A673 (cell line): ENCODE measurements at regions not wholly inside any gene's neighbourhood (a gene's known extent, or its start where the extent isn't known, plus 50 kb on each side); places are given as distances from the start of the nearest gene placed in this dataset.

Experiments
- BruUV-seq: library from RNA; stranded (reverse); fragments of 400-500 nt; replicated peaks from 2 replicates; lab custom pipeline; 2021; lab: Mats Ljungman, UMichigan
- CTCF ChIA-PET: fragments of 300-600 bp; sonication (Branson Sonifier 250); formaldehyde crosslinking; loops from one replicate; lab custom pipeline; 2022; ENCODE audit warnings: antibody characterized with exemption; lab: Charles Lee
- POLR2A ChIA-PET: fragments of 300-600 bp; sonication (Branson Sonifier 250); formaldehyde crosslinking; loops from one replicate; lab custom pipeline; 2022; ENCODE audit warnings: antibody characterized with exemption; ENCODE audit not compliant: low non-redundant PET; lab: Charles Lee
- DNase-seq: peaks from one replicate; pipeline ENCODE4 v3.0.0-alpha.2; 2015; ENCODE audit warnings: low spot score
- H3K27ac ChIP-seq: fragments of 200-600 bp; sonication (generic); 2 replicates; pipeline ENCODE4 v1.5.1; 2016; ENCODE audit warnings: mixed run types, low read depth, mild to moderate bottlenecking, mixed read lengths, antibody characterized with exemption, low read length; ENCODE audit not compliant: poor library complexity, severe bottlenecking
- H3K27me3 ChIP-seq: fragments of 200-600 bp; sonication (generic); replicated peaks from 2 replicates; pipeline ENCODE4 v1.6.1; 2017; ENCODE audit warnings: mixed run types, low read depth, mild to moderate bottlenecking, mixed read lengths, antibody characterized with exemption, low read length; ENCODE audit not compliant: insufficient read depth, poor library complexity
- H3K36me3 ChIP-seq: fragments of 200-600 bp; sonication (generic); 2 replicates; pipeline ENCODE4 v1.6.1; 2016; ENCODE audit warnings: mixed run types, mild to moderate bottlenecking, mixed read lengths, antibody characterized with exemption, low read length; ENCODE audit not compliant: insufficient read depth, poor library complexity, severe bottlenecking
- H3K4me1 ChIP-seq: fragments of 200-600 bp; sonication (generic); 2 replicates; pipeline ENCODE4 v1.6.1; 2017; ENCODE audit warnings: mixed run types, mild to moderate bottlenecking, mixed read lengths, antibody characterized with exemption, low read length; ENCODE audit not compliant: insufficient read depth, poor library complexity, severe bottlenecking
- H3K4me3 ChIP-seq: fragments of 200-600 bp; sonication (generic); 2 replicates; pipeline ENCODE4 v1.5.1; 2016; ENCODE audit warnings: low read depth, mixed run types, mild to moderate bottlenecking, mixed read lengths, low read length; ENCODE audit not compliant: poor library complexity, severe bottlenecking
- H3K9me3 ChIP-seq: fragments of 200-600 bp; sonication (generic); 2 replicates; pipeline ENCODE4 v1.6.1; 2016; ENCODE audit warnings: mixed run types, low read depth, mild to moderate bottlenecking, mixed read lengths, antibody characterized with exemption, low read length; ENCODE audit not compliant: poor library complexity, severe bottlenecking
- EZH2 ChIP-seq: fragments of 200-600 bp; sonication (generic); IDR thresholded peaks from 2 replicates; pipeline ENCODE4 v1.6.1; 2017; ENCODE audit warnings: borderline replicate concordance, low read depth, mild to moderate bottlenecking, mixed read lengths, antibody characterized with exemption, low read length; ENCODE audit not compliant: poor library complexity, severe bottlenecking
- intact Hi-C: fragments of 100-400 bp; cut with micrococcal nuclease; formaldehyde crosslinking; loops from one replicate; pipeline ENCODE4 v1.10.0; 2022; ENCODE audit not compliant: unreplicated experiment
- TF ChIP-seq, protein P1 (sequence below): fragments of 300-800, 200-600 bp; sonication (generic); conservative IDR thresholded peaks from 2 replicates; pipeline ENCODE4 v1.5.1; 2017; ENCODE audit warnings: low read depth, mild to moderate bottlenecking, antibody characterized with exemption, low read length, moderate library complexity, mixed read lengths

DNA sequence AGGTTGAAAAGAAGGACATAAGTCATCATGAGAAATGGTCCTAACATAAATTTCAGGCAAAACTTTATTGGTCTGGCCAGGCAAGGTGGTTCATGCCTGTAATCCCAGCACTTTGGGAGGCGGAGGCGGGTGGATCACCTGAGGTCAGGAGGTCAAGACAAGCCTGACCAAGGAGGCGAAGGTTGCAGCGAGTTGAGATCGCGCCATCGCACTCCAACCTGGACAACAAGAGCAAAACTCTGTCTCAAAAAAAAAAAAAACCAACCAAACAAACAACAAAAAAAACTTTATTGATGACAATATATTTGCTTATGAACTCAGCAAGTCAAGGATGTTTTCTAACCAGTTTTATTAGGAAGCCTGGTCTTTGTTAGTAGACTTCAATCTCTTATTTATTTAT, 54.6 kb upstream of the ARHGAP21 start:
- Histone ChIP-seq H3K9me3 (no peaks in the 10 kb centered on the region), H3K36me3 (no peaks in the 10 kb centered on the region), H3K27me3 (no peaks in the 10 kb centered on the region), H3K4me3 (no peak overlapping the region), H3K27ac (no peak overlapping the region), H3K4me1 (no peaks in the 10 kb centered on the region)
- intact Hi-C loops: no loop called here
- no peak for DNase-seq
- TF ChIP-seq EZH2: no peak
- TF ChIP-seq, protein P1, sequence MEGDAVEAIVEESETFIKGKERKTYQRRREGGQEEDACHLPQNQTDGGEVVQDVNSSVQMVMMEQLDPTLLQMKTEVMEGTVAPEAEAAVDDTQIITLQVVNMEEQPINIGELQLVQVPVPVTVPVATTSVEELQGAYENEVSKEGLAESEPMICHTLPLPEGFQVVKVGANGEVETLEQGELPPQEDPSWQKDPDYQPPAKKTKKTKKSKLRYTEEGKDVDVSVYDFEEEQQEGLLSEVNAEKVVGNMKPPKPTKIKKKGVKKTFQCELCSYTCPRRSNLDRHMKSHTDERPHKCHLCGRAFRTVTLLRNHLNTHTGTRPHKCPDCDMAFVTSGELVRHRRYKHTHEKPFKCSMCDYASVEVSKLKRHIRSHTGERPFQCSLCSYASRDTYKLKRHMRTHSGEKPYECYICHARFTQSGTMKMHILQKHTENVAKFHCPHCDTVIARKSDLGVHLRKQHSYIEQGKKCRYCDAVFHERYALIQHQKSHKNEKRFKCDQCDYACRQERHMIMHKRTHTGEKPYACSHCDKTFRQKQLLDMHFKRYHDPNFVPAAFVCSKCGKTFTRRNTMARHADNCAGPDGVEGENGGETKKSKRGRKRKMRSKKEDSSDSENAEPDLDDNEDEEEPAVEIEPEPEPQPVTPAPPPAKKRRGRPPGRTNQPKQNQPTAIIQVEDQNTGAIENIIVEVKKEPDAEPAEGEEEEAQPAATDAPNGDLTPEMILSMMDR: no peak
- CTCF ChIA-PET: no interaction called here
- POLR2A ChIA-PET: no interaction called here
- no TSS peak for BruUV-seq

DNA sequence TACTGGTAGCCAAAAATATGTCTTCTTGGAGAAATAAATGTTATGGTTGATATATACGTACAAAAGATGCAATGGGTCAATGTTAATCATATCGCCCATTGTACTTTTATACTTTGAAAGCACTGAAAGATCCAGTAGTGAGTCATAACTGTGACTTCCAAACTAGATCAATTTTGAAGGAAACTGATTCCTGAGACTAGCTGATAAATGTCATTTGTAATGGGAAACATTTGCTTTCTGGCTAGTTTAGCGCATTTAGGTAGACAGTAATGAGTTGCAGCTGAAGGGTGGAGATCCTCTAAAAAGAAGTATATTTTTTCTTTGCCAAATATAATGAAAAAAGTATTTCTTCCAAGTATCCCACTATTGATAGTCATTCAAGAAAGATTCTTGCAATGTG, 53.5 kb upstream of the ARHGAP21 start:
- Histone ChIP-seq H3K4me3 (no peak overlapping the region), H3K27me3 (no peaks in the 10 kb centered on the region), H3K4me1 (no peaks in the 10 kb centered on the region), H3K36me3 (no peaks in the 10 kb centered on the region), H3K9me3 (no peaks in the 10 kb centered on the region), H3K27ac (no peak overlapping the region)
- no peak for TF ChIP-seq EZH2
- TF ChIP-seq, protein P1: no peak
- CTCF ChIA-PET: no interaction called here
- POLR2A ChIA-PET: no interaction called here
- intact Hi-C loops: no loop called here
- no TSS peak for BruUV-seq
- no peak for DNase-seq

DNA sequence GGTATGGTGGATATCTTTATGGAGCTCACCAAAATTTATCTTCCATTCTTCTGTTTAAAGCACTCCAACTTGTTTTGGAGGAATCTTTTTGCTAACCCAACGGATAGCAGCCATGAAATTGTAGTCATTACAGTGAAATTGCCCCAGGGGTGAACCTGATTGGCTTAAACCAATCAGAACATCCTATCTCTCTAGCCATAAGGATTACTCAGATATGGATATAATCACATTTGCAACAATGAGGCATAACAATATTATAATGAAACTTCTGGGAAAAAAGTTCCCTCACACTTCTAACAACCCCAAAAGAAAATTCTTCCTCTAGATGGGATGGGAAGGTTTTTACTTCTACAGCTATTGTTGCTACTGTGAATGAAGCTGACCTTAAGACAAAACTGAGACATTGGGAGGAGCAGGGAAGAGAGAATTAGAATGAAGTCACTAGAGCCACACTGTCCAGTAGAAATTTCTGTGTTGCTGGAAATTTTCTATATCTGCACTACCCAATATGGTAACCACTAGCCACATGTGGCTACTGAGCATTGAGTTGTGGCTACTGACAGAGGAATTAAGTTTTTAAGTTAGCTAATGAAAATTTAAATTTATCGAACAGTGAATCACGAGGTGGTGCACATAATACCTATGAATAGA, 50.4 kb upstream of the ARHGAP21 start:
- Histone ChIP-seq H3K27ac (no peak overlapping the region), H3K4me3 (no peak overlapping the region), H3K9me3 (no peaks in the 10 kb centered on the region), H3K36me3 (no peaks in the 10 kb centered on the region), H3K27me3 (no peaks in the 10 kb centered on the region), H3K4me1 (no peaks in the 10 kb centered on the region)
- no peak for DNase-seq
- CTCF ChIA-PET: no interaction called here
- intact Hi-C loops: no loop called here
- no peak for TF ChIP-seq EZH2
- TF ChIP-seq, protein P1: no peak
- BruUV-seq: no TSS peak
- POLR2A ChIA-PET: no interaction called here
